Anterior cingulate cortex (tissue), 58 donors: ENCODE measurements at regions not wholly inside any gene's neighbourhood (a gene's known extent, or its start where the extent isn't known, plus 50 kb on each side); places are given as distances from the start of the nearest gene placed in this dataset.
A peak's percentile ranks its signal among the peaks of the same experiment; 100 is the strongest.
"Not testable (repeated sequence)": the region's sequence is repeated elsewhere in the genome, so short reads cannot be mapped to it uniquely, and the experiment has no call there.

Source experiments
- DNase-seq, 58 donors: peaks; one replicate each; lab custom pipeline; 2025; lab: John Stamatoyannopoulos, UW

GRCh38 chr12:89230376-89231315 lies 121.7 kb downstream of the DUSP6 start:
- no peak for DNase-seq

- no peak for DNase-seq
Observed at GRCh38 chr12:89228491-89228890, 123.8 kb downstream of the DUSP6 start.

- DNase-seq = no peak
Observed at GRCh38 chr12:89227774-89228173, 124.5 kb downstream of the DUSP6 start.

- DNase-seq = no peak
Observed at GRCh38 chr12:89225808-89226411, 126.4 kb downstream of the DUSP6 start.

GRCh38 chr12:89225401-89225800 lies 126.9 kb downstream of the DUSP6 start:
- no peak for DNase-seq

- not testable (repeated sequence) for DNase-seq
Observed at GRCh38 chr12:89222580-89222979, 129.7 kb downstream of the DUSP6 start.

- no peak for DNase-seq
Observed at GRCh38 chr12:89217472-89217871, 134.8 kb downstream of the DUSP6 start.

- no peak for DNase-seq
Observed at GRCh38 chr12:89216211-89216952, 135.9 kb downstream of the DUSP6 start.

GRCh38 chr12:89215196-89215595 lies 137.1 kb downstream of the DUSP6 start:
- no peak for DNase-seq

GRCh38 chr12:89213747-89214146 lies 138.6 kb downstream of the DUSP6 start:
- no peak for DNase-seq

GRCh38 chr12:89213139-89213538 lies 139.2 kb downstream of the DUSP6 start:
- no peak for DNase-seq

GRCh38 chr12:89212339-89212771 lies 139.9 kb downstream of the DUSP6 start:
- no peak for DNase-seq

- no peak for DNase-seq
Observed at GRCh38 chr12:89211456-89211855, 140.8 kb downstream of the DUSP6 start.

GRCh38 chr12:89210277-89210676 lies 142.0 kb downstream of the DUSP6 start:
- peak in 1 of 58 donors; percentile 4 for DNase-seq

- DNase-seq = no peak
Observed at GRCh38 chr12:89208661-89209096, 143.6 kb downstream of the DUSP6 start.

GRCh38 chr12:89206390-89206789 lies 145.9 kb downstream of the DUSP6 start:
- DNase-seq = no peak

GRCh38 chr12:89205517-89205916 lies 146.8 kb downstream of the DUSP6 start:
- DNase-seq = no peak

GRCh38 chr12:89203144-89203543 lies 149.2 kb downstream of the DUSP6 start:
- DNase-seq = no peak

- no peak for DNase-seq
Observed at GRCh38 chr12:89200217-89200616, 152.1 kb downstream of the DUSP6 start.

GRCh38 chr12:89195470-89195869 lies 156.8 kb downstream of the DUSP6 start:
- DNase-seq = no peak

- no peak for DNase-seq
Observed at GRCh38 chr12:89194683-89195082, 157.6 kb downstream of the DUSP6 start.
